Tongue (tissue), 1 donor: ENCODE measurements at regions not wholly inside any gene's neighbourhood (a gene's known extent, or its start where the extent isn't known, plus 50 kb on each side); places are given as distances from the start of the nearest gene placed in this dataset.
"Not testable (repeated sequence)": the region's sequence is repeated elsewhere in the genome, so short reads cannot be mapped to it uniquely, and the experiment has no call there.

Experiments
- DNase-seq: peaks from one replicate; pipeline ENCODE4 v3.0.0-alpha.2; 2015

GRCh38 chr15:91415258-91415657 is 315.2 kb downstream of the SV2B start:
- not testable (repeated sequence) for DNase-seq

DNA sequence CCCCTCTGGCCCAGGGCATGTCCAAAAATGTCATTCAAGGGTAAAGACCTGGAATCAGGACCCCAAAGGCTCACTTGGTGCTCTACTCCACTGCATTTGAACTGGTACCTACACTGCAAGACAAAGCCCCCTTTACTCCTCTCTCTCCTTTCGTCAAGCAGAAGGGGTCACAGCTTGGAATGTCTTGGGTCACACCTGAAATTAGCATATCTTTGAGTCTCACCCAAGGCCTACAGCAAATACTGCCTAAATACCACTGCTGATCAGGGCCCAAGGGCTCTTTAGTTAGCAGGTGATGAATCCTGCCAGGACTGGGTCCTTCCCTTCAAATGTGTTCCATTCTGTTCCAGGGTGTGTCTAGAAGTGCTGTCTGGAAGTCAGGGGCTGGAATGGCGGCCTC is 320.6 kb downstream of the SV2B start:
- DNase-seq = no peak

GRCh38 chr15:91422797-91423196 is 322.7 kb downstream of the SV2B start:
- no peak for DNase-seq

DNA sequence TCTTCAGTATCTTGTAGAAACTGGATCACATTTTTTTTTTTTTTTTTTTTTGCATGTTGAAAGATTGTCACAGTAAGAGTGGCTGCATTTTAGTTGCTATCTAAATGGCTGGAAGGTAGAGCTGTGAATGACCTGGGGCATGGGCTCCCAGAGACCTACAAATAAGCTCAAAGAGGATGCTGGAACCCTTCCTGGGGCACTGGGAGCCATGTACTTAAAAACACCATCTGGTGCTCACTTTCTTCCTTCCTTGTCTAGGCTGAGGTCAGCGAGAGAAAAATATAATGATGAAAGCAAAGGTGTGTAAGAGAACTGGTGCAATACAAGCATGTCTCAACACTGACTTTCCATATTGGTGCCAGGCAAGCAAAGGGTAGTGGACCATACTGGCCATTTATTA is 323.9 kb downstream of the SV2B start:
- no peak for DNase-seq

DNA sequence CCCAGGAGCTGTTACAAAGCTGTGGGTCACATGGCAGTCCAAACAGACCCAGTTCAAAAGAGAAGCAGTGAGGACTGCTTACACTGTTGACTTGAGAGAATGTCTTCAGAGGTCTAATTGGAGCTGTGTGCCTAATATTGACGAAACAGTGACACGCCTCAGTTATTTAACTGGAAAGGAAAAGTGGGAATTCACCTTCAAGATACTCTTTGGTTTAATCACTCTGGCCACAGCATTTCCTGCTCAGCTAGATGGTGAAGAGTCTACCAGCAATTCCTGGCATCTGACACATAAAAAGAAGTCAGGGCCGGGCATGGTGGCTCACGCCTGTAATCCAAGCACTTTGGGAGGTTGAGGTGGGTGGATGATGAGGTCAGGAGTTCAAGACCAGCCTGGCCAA is 326.4 kb downstream of the SV2B start:
- DNase-seq = no peak

DNA sequence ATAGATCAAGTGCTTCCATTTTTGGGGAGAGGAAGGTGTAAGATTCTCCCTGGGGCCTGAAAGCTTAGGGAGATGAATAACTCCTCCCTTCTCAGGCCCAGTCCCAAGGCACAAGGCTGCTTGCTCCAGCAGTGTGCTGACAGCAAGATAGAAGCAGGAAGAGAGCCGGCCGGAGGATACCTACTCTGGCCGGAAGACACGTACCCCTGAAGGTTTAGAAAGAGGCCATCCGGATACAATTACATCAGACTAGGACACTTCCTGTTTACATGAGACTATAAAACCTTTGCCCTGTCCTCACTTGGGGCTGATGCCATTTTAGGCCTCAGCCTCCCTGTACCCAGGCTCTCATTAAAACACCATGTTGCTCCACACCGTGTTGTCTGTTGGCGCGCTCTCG is 329.9 kb downstream of the SV2B start:
- DNase-seq = no peak

- DNase-seq = no peak
Observed at GRCh38 chr15:91431041-91431715, 331.1 kb downstream of the SV2B start.

DNA sequence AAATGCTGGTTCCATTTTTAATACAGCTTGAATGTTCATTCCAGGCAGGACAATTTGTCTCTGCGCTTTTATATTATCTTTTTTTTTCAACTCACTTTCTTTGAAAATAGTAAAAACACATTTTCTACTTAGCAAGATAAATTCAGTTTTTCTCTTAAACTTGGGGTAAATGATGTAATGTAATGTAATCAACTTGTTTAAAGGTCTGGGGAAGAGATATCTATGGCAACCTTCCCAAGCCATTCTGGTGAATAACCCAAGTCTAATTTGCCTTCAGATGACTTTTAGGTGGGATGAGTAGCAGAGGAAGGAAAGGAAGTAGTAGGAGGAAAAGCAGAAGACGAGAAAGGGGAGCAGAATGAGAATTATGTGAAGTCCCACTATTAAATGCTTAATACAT is 335.1 kb downstream of the SV2B start:
- no peak for DNase-seq

GRCh38 chr15:91444656-91445055 is 344.6 kb downstream of the SV2B start:
- DNase-seq = no peak

DNA sequence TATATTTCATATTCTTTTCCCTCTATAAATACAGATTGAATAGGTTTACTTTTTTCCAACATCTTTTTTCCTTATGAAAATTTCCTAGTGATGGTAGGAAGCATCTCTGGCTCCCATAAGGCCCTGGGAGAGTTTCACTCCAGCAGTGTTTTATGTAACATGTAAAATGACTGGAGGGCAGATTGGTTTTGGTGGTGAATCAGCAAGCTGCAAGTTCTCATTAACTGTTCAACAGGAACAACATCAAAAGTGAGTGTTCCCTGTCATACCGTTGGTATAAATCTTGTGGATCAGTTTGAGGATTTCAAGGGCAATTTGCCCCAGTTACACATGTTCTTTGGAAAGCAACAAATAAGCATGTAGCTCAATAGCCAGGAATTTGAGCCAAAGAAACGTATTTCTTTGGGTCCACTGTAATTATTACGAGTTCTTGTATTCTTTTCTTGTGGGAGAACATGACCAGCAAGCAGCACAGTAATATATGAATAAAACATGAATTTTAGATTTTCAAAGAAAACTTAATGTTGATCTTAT is 345.7 kb downstream of the SV2B start:
- DNase-seq = no peak

DNA sequence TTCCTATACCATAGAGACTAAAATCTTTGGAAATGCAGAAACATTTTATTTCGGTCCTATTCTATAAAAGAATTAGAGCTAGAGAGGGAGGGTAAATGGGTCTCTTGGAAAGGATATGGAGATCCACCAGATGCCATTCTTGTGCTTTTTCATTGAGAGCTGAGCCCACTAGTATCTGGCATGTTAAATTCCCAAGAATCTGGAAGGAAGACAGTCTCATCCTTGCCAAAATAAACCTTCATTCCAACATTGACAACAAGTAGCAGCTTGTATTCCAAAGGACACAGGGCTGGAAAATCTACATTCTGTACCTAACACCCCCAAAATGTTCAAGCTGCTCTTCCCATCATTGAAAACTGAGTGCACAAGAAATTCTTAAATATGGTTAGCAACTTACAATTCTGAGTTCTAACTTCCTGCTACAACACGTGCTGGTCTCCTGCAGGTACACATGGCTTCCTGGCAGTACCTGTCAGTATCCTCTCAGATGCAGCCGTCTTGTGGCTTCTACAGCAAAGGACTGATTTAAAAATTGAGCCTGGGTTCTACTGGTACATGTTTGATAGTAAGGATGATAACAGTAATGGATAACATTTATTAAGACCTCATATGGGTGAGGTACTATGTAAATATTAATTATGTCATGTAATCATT is 348.1 kb downstream of the SV2B start:
- no peak for DNase-seq

DNA sequence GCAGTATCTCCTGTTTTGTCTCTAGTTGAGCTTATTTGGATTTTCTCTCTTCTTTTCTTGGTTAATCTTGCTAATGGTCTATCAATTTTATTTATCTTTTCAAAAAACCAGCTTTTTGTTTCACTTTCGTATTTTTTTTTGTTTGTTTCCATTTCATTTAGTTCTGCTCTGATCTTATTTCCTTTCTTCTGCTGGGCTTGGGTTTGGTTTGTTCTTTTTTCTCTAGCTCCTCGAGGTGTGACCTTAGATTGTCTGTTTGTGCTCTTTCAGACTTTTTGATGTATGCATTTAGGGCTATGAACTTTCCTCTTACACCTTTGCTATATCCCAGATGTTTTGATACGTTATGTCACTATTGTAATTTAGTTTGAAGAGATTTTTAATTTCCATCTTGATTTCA is 353.3 kb downstream of the SV2B start:
- not testable (repeated sequence) for DNase-seq

GRCh38 chr15:91456251-91456718 is 356.2 kb downstream of the SV2B start:
- DNase-seq = no peak

DNA sequence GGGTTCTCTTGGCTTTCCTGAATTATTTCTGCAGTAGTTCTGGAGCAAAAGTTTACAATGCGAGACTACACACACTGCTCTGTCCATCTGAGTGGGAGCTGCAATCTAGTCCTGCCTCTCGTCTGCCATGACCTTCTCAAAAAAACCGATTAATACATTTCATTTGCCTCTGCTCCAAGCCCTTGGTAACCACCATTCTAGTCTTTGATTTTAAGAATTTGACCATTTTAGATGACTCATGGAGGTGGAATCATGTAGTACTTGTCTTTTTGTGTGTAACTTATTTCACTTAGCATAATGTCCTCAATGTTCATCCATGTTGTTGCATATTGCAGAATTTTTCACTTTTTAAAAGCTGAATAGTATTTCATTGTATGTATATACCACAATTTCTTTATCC is 356.9 kb downstream of the SV2B start:
- DNase-seq = no peak

DNA sequence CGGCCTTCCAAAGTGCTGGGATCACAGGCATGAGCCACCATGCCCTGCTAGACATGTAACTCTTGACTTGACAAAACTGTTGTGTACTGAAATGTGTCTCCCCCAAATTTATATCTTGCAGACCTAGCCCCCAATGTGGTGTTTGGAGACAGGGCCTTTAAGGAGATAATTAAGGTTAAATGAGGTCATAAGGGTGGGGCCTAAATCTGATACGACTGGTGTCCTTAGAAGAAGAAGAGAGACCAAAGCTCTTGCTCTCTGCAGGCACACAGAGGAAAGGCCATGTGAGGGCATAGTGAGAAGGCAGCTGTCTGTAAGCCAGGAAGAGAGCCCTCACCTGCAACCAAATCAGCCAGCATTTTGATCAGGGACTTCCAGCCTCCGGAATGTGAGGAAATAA is 361.3 kb downstream of the SV2B start:
- DNase-seq = no peak

- DNase-seq = no peak
Observed at GRCh38 chr15:91465086-91465485, 365.0 kb downstream of the SV2B start.

- DNase-seq = peak; percentile 25
Observed at GRCh38 chr15:91465696-91466095, 365.6 kb downstream of the SV2B start.

DNA sequence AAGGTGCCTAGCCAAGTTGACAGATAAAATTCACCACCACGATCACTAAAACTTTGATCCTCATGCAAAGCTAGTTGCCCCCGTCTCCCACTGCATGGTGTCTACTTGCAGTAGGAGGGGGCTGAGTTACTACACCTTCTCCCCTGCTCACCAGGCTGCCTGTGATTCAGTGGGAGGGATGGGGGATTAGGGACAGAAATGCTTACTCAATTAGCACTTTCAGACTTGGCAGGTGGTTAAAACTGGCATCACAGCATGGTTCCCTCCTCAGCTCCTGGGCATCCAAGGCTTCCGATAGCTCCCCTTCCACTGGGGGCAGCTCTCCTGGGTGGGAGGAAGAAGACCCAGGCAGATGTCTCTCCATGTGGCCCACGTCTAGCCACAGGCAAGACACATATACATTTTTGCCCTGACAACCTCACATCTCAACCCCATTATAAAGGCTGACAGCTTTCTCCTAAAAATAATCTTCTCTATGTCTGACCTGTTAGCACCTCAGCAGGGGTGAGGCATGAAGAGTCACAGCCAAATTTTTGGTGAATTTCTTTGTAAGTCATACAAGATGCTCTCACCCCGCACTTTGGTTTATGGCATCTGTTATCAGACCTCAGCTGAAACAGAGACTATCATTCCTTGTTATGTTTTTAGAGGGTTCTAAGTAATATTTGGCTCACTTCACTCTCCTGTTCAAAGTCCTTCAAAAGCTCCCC is 369.0 kb downstream of the SV2B start:
- no peak for DNase-seq

DNA sequence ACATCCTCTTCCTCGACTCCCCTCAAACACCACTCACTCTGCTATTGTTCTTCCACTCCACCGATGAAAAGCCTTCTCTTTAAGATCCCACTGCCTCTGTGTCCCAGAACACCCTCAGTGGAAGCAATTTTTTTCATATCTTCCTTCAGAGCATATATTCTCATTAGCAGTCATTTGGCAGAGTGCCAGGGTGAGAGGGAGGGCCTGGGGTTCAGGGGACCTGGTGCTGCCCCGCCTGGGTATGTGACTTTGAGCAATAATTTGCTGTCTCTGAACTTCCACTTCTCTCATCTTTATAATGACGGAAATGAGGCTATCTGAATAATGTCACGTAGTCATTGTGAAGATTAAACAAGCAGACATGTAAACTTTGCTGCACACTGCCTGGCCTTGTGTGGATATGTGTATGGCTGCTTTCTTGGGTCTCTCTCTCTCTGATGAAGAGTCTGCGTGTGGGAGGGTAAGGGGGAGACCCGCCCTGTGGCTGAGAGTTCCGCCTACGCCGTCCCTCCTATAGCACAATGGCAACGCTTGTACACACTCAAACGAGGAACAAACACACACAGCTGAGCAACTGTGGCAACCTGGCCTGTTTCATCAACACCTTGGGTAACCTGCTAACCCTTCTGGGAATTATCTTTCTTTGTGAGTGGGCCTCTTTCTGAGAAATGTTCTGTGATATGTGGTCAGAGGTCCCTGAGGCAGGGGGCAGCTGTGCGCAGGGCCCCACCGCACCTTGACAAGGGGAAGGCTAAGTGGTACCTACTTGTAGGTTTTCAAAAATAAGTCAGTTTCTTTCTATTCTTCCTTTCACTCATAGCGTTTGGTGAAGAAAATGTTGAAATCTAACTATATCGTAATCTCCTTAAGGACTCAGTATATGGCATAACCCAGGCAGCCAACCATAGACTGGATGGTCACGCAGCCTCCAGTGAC is 369.8 kb downstream of the SV2B start:
- DNase-seq = no peak

DNA sequence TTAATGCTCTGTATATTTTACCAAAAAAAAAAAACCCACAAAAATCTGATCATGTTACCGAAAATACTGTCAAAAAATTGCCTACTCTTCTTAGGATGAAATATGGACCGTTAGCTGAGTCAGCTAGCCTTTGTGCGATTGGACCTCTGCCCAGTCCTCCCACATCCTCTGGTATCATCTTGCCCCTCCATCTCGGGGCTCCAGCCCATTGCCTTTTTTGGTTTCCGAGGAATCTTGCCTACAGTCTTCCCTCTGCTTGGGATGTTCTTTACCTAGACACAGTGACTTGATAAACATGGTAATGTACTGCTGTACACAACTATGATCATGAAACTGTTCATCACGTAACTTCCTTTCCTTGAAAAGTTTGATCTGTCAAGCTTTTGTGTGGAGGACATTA is 371.4 kb downstream of the SV2B start:
- DNase-seq = no peak

- no peak for DNase-seq
Observed at GRCh38 chr15:91472316-91472756, 372.3 kb downstream of the SV2B start.

- no peak for DNase-seq
Observed at GRCh38 chr15:91473894-91474545, 374.0 kb downstream of the SV2B start.
